22Rv1 (cell line): ENCODE measurements at regions not wholly inside any gene's neighbourhood (a gene's known extent, or its start where the extent isn't known, plus 50 kb on each side); places are given as distances from the start of the nearest gene placed in this dataset.

Experiments used
- CTCF ChIP-seq: fragments of 450-650 bp; IDR thresholded peaks from 2 replicates; pipeline ENCODE4 v1.5.1; 2017; ENCODE audit warnings: mild to moderate bottlenecking
- ZFX ChIP-seq: fragments of 450-650 bp; IDR thresholded peaks from 2 replicates; pipeline ENCODE4 v1.6.1; 2017; ENCODE audit warnings: antibody characterized with exemption, borderline replicate concordance

- TF ChIP-seq CTCF (no peak), ZFX (no peak)
These were observed 73.3 kb downstream of the RPE65 start for GRCh38 chr1:68376441-68376840.
